GM18505 (cell line): ENCODE measurements at regions not wholly inside any gene's neighbourhood (a gene's known extent, or its start where the extent isn't known, plus 50 kb on each side); places are given as distances from the start of the nearest gene placed in this dataset.

Source experiments
- ATAC-seq: cut with Tn5 transposase; IDR thresholded peaks from one replicate; pipeline ENCODE4 v1.9.1; 2021; ENCODE audit not compliant: unreplicated experiment
- POLR2A ChIP-seq: IDR thresholded peaks from 4 replicates; pipeline ENCODE4 v1.6.1; 2011; ENCODE audit warnings: borderline replicate concordance; ENCODE audit not compliant: insufficient read depth, insufficient read length; ENCODE audit errors: extremely low read depth

GRCh38 chr16:64403352-64403751 lies 718.5 kb downstream of the CDH11 start:
- TF ChIP-seq POLR2A: no peak
- no peak for ATAC-seq

- no peak for TF ChIP-seq POLR2A
Measured at GRCh38 chr16:64398793-64399192, 723.1 kb downstream of the CDH11 start.

GRCh38 chr16:64397945-64398508 lies 723.8 kb downstream of the CDH11 start:
- no peak for TF ChIP-seq POLR2A

More at GRCh38 chr16:64398793-64399192, 723.1 kb downstream of the CDH11 start:
- no peak for ATAC-seq

GRCh38 chr16:64397042-64397441 lies 724.8 kb downstream of the CDH11 start:
- no peak for TF ChIP-seq POLR2A
- no peak for ATAC-seq

More at GRCh38 chr16:64397945-64398508, 723.8 kb downstream of the CDH11 start:
- no peak for ATAC-seq

- no peak for ATAC-seq
- TF ChIP-seq POLR2A: no peak
Measured at GRCh38 chr16:64394061-64394460, 727.8 kb downstream of the CDH11 start.

GRCh38 chr16:64392456-64392855 lies 729.4 kb downstream of the CDH11 start:
- no peak for ATAC-seq

GRCh38 chr16:64391063-64391600 lies 730.7 kb downstream of the CDH11 start:
- no peak for ATAC-seq

More at GRCh38 chr16:64392456-64392855, 729.4 kb downstream of the CDH11 start:
- TF ChIP-seq POLR2A: no peak

GRCh38 chr16:64390102-64390501 lies 731.8 kb downstream of the CDH11 start:
- no peak for ATAC-seq
- no peak for TF ChIP-seq POLR2A

More at GRCh38 chr16:64391063-64391600, 730.7 kb downstream of the CDH11 start:
- TF ChIP-seq POLR2A: no peak

GRCh38 chr16:64384636-64385035 lies 737.2 kb downstream of the CDH11 start:
- TF ChIP-seq POLR2A: no peak
- no peak for ATAC-seq

GRCh38 chr16:64381979-64382378 lies 739.9 kb downstream of the CDH11 start:
- TF ChIP-seq POLR2A: no peak
- no peak for ATAC-seq

- TF ChIP-seq POLR2A: no peak
- ATAC-seq: no peak
Measured at GRCh38 chr16:64380751-64381150, 741.1 kb downstream of the CDH11 start.

GRCh38 chr16:64375391-64375980 lies 746.4 kb downstream of the CDH11 start:
- no peak for ATAC-seq
- TF ChIP-seq POLR2A: no peak

GRCh38 chr16:64370112-64370511 lies 751.8 kb downstream of the CDH11 start:
- no peak for TF ChIP-seq POLR2A
- ATAC-seq: no peak

- no peak for ATAC-seq
- TF ChIP-seq POLR2A: no peak
Measured at GRCh38 chr16:64365448-64365931, 756.4 kb downstream of the CDH11 start.
